ENCODE measurements at regions not wholly inside any gene's neighbourhood (a gene's known extent, or its start where the extent isn't known, plus 50 kb on each side); places are given as distances from the start of the nearest gene placed in this dataset.

DNA sequence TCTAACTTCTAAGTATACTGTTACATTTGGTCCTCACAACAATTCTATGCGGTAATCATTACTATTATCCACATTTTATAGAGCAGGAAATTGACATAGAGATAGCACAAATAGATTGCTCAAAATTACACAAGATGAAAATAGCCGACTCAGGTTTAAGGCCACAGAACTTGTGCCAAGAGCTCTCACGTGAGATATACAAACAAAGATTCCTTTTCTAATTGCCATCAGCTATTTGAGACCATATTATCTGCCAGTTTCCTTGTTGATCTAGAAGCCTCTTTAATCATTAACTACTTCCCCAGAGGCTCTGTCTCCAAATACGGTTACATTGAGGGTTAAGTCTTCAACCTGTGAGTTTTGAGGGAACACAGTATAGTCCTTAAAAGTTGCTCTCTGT is 61.0 kb upstream of the GLYATL1B start:
- peaks cover 0 to 2% of the 10 kb centered on the region in 2 experiments; a peak in 2 of 5 replicates for H3K9me3 Mint-ChIP-seq
- H3K4ac ChIP-seq (ENCODE audit: low read depth, low read length), result no peak overlapping the region
- no peak overlapping the region for H2BK20ac ChIP-seq (ENCODE audit: low read depth, low read length, poor library complexity, severe bottlenecking)
- H3K18ac ChIP-seq (ENCODE audit: insufficient read length, low read depth, low read length), result no peak overlapping the region
- H3K4me1 Mint-ChIP-seq, result peaks cover 0 to 7% of the 10 kb centered on the region in 2 experiments; a peak in 2 of 4 replicates
- no peak overlapping the region for H4K8ac ChIP-seq (replicated peaks; ENCODE audit: insufficient read length, low read depth, low read length)
- H2BK15ac ChIP-seq (ENCODE audit: low read depth, low read length), result no peak overlapping the region
- H2BK5ac ChIP-seq (ENCODE audit: insufficient read length, low read length), result no peak overlapping the region
- no peak overlapping the region for H3K4me3 Mint-ChIP-seq
- H3K27me3 ChIP-seq (ENCODE audit: insufficient read depth, low read length), result no peaks in the 10 kb centered on the region
- H3T11ph ChIP-seq (ENCODE audit: low read length), result no peak overlapping the region
- DNase-seq, result no peak
- no peaks in the 10 kb centered on the region for H3K9me3 ChIP-seq (ENCODE audit: control insufficient read depth, low read depth, low read length)
- H3K14ac ChIP-seq (ENCODE audit: insufficient read depth, low read length), result no peak overlapping the region
- no peaks in the 10 kb centered on the region for H4K20me1 ChIP-seq (ENCODE audit: control insufficient read depth, insufficient read depth, insufficient read length)
- TF ChIP-seq, protein P1, sequence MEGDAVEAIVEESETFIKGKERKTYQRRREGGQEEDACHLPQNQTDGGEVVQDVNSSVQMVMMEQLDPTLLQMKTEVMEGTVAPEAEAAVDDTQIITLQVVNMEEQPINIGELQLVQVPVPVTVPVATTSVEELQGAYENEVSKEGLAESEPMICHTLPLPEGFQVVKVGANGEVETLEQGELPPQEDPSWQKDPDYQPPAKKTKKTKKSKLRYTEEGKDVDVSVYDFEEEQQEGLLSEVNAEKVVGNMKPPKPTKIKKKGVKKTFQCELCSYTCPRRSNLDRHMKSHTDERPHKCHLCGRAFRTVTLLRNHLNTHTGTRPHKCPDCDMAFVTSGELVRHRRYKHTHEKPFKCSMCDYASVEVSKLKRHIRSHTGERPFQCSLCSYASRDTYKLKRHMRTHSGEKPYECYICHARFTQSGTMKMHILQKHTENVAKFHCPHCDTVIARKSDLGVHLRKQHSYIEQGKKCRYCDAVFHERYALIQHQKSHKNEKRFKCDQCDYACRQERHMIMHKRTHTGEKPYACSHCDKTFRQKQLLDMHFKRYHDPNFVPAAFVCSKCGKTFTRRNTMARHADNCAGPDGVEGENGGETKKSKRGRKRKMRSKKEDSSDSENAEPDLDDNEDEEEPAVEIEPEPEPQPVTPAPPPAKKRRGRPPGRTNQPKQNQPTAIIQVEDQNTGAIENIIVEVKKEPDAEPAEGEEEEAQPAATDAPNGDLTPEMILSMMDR (conservative IDR thresholded peaks at IDR 0.05), result no peak
- H2BK120ac ChIP-seq (ENCODE audit: low read depth, low read length, poor library complexity, severe bottlenecking), result no peak overlapping the region
- H3K79me2 ChIP-seq (ENCODE audit: insufficient read depth, low read length), result no peaks in the 10 kb centered on the region
- no peak overlapping the region for H3K23ac ChIP-seq (ENCODE audit: insufficient read length, low read depth, low read length)
- H2BK12ac ChIP-seq (ENCODE audit: insufficient read length, low read depth, low read length), result no peak overlapping the region
- H3K4me2 ChIP-seq (ENCODE audit: insufficient read depth, insufficient read length, low read length), result no peak overlapping the region
- WGBS (ENCODE audit: extremely low coverage, insufficient read length, low lambda C conversion rate), result no CpG with 5 or more reads among the region's 4 CpGs
- no peak overlapping the region for H3K56ac ChIP-seq (ENCODE audit: insufficient read length, low read depth, low read length)
- H4K5ac ChIP-seq (ENCODE audit: insufficient read length, low read depth, low read length), result no peak overlapping the region
- H3K27ac ChIP-seq (ENCODE audit: insufficient read length, low read depth, low read length), result no peak overlapping the region
- no peak overlapping the region for H2AK5ac ChIP-seq (ENCODE audit: insufficient read length, low read length)
- no peaks in the 10 kb centered on the region; a peak in 1 of 7 replicates for H3K36me3 Mint-ChIP-seq (ENCODE audit: insufficient read depth in 1 of 3, low read depth in 3 of 3)
- H3K4me1 ChIP-seq (ENCODE audit: insufficient read depth, low read length), result no peaks in the 10 kb centered on the region
- H3K79me1 ChIP-seq (ENCODE audit: insufficient read depth, low read depth, low read length, poor library complexity, severe bottlenecking), result no peaks in the 10 kb centered on the region
- no peak overlapping the region for H2AFZ ChIP-seq (ENCODE audit: low read length)
- H4K91ac ChIP-seq (ENCODE audit: insufficient read length, low read depth, low read length), result no peak overlapping the region
- H3K23me2 ChIP-seq (ENCODE audit: insufficient read length, low read depth, low read length, poor library complexity, severe bottlenecking), result no peaks in the 10 kb centered on the region
- peaks cover 3% of the 10 kb centered on the region for H3K27me3 Mint-ChIP-seq (ENCODE audit: low read depth)
- no peak overlapping the region for H3K27ac Mint-ChIP-seq
- H3K9ac ChIP-seq (ENCODE audit: extremely low read depth, insufficient read length, low read length), result no peak overlapping the region

Measured in H9 (cell line).